ENCODE measurements at regions not wholly inside any gene's neighbourhood (a gene's known extent, or its start where the extent isn't known, plus 50 kb on each side); places are given as distances from the start of the nearest gene placed in this dataset.

DNA sequence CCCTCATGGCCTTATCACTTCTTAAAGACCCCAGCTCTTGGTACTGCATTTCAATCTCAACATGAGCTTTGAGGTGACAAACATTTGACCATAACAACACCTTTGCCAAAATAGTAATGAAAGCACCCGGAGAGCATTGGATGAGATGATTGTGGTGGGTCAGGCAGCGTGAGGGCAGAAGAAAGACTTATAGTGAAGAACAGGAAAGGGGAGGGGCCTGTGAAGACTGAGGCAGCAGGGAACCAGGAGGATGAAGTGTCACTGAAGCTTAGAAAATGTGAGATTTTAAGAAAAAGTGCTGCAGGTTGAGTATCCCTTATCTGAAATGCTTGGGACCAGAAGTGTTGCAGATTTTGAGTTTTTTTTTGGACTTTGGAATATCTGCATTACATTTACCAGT lies 86.3 kb downstream of the EMP1 start:
- TF ChIP-seq, protein P1, sequence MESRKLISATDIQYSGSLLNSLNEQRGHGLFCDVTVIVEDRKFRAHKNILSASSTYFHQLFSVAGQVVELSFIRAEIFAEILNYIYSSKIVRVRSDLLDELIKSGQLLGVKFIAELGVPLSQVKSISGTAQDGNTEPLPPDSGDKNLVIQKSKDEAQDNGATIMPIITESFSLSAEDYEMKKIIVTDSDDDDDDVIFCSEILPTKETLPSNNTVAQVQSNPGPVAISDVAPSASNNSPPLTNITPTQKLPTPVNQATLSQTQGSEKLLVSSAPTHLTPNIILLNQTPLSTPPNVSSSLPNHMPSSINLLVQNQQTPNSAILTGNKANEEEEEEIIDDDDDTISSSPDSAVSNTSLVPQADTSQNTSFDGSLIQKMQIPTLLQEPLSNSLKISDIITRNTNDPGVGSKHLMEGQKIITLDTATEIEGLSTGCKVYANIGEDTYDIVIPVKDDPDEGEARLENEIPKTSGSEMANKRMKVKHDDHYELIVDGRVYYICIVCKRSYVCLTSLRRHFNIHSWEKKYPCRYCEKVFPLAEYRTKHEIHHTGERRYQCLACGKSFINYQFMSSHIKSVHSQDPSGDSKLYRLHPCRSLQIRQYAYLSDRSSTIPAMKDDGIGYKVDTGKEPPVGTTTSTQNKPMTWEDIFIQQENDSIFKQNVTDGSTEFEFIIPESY (IDR thresholded peaks at IDR 0.05) = no peak
- TF ChIP-seq EGR1 (IDR thresholded peaks at IDR 0.05; ENCODE audit: low read depth in 2 of 2) (no peak), RAD21 (IDR thresholded peaks at IDR 0.05) (no peak), YY1 (IDR thresholded peaks at IDR 0.05) (no peak), SP1 (IDR thresholded peaks at IDR 0.05) (no peak), RXRA (IDR thresholded peaks at IDR 0.05) (no peak), TAF1 (conservative IDR thresholded peaks at IDR 0.05) (no peak), GABPA (IDR thresholded peaks at IDR 0.05 in 1 of 2, conservative IDR thresholded peaks at IDR 0.05 in 1 of 2) (no peak), JUND (IDR thresholded peaks at IDR 0.05) (no peak)
- TF ChIP-seq, protein P2, sequence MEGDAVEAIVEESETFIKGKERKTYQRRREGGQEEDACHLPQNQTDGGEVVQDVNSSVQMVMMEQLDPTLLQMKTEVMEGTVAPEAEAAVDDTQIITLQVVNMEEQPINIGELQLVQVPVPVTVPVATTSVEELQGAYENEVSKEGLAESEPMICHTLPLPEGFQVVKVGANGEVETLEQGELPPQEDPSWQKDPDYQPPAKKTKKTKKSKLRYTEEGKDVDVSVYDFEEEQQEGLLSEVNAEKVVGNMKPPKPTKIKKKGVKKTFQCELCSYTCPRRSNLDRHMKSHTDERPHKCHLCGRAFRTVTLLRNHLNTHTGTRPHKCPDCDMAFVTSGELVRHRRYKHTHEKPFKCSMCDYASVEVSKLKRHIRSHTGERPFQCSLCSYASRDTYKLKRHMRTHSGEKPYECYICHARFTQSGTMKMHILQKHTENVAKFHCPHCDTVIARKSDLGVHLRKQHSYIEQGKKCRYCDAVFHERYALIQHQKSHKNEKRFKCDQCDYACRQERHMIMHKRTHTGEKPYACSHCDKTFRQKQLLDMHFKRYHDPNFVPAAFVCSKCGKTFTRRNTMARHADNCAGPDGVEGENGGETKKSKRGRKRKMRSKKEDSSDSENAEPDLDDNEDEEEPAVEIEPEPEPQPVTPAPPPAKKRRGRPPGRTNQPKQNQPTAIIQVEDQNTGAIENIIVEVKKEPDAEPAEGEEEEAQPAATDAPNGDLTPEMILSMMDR (IDR thresholded peaks at IDR 0.05; ENCODE audit: low read depth, low read length, missing input control) = no peak
- TF ChIP-seq, protein P3, sequence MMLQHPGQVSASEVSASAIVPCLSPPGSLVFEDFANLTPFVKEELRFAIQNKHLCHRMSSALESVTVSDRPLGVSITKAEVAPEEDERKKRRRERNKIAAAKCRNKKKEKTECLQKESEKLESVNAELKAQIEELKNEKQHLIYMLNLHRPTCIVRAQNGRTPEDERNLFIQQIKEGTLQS (IDR thresholded peaks at IDR 0.05) = no peak
- TF ChIP-seq, protein P4, sequence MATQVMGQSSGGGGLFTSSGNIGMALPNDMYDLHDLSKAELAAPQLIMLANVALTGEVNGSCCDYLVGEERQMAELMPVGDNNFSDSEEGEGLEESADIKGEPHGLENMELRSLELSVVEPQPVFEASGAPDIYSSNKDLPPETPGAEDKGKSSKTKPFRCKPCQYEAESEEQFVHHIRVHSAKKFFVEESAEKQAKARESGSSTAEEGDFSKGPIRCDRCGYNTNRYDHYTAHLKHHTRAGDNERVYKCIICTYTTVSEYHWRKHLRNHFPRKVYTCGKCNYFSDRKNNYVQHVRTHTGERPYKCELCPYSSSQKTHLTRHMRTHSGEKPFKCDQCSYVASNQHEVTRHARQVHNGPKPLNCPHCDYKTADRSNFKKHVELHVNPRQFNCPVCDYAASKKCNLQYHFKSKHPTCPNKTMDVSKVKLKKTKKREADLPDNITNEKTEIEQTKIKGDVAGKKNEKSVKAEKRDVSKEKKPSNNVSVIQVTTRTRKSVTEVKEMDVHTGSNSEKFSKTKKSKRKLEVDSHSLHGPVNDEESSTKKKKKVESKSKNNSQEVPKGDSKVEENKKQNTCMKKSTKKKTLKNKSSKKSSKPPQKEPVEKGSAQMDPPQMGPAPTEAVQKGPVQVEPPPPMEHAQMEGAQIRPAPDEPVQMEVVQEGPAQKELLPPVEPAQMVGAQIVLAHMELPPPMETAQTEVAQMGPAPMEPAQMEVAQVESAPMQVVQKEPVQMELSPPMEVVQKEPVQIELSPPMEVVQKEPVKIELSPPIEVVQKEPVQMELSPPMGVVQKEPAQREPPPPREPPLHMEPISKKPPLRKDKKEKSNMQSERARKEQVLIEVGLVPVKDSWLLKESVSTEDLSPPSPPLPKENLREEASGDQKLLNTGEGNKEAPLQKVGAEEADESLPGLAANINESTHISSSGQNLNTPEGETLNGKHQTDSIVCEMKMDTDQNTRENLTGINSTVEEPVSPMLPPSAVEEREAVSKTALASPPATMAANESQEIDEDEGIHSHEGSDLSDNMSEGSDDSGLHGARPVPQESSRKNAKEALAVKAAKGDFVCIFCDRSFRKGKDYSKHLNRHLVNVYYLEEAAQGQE (IDR thresholded peaks at IDR 0.05) = no peak

All from liver (tissue), 3 donors.